ENCODE measurements at regions not wholly inside any gene's neighbourhood (a gene's known extent, or its start where the extent isn't known, plus 50 kb on each side); places are given as distances from the start of the nearest gene placed in this dataset.

DNA sequence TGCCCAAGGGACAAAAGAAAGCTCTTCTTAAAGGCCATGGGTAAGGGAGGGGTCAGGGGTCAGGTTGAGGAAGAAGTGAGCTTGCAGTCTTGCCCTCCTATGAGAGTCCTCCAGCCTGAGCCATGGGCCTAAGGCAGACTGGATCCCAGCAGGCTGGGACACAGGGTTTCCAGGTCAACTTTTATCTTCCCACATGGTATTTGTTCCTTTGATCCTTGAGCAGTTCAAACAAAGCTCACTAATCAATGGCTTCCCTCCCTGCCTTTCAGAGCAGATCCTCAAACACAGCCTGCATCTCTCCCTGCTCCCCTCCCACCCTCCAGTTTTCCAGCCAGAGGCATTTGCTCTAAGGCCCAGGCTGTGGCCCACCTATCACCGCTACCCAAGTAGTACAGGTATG is 589.3 kb downstream of the INSC start:
- H3K27me3 ChIP-seq: no peaks in the 10 kb centered on the region
- no peaks in the 10 kb centered on the region for H3K9me3 ChIP-seq
- no peak for DNase-seq
- no peak overlapping the region for H3K4me3 ChIP-seq
- no peaks in the 10 kb centered on the region for H3K36me3 ChIP-seq
- H3K27ac ChIP-seq: no peak overlapping the region
- intact Hi-C loops (cut with DNase I; ENCODE audit: low total_unique reads): no loop called here
- no peaks in the 10 kb centered on the region for H3K4me1 ChIP-seq
- TF ChIP-seq, protein P1, sequence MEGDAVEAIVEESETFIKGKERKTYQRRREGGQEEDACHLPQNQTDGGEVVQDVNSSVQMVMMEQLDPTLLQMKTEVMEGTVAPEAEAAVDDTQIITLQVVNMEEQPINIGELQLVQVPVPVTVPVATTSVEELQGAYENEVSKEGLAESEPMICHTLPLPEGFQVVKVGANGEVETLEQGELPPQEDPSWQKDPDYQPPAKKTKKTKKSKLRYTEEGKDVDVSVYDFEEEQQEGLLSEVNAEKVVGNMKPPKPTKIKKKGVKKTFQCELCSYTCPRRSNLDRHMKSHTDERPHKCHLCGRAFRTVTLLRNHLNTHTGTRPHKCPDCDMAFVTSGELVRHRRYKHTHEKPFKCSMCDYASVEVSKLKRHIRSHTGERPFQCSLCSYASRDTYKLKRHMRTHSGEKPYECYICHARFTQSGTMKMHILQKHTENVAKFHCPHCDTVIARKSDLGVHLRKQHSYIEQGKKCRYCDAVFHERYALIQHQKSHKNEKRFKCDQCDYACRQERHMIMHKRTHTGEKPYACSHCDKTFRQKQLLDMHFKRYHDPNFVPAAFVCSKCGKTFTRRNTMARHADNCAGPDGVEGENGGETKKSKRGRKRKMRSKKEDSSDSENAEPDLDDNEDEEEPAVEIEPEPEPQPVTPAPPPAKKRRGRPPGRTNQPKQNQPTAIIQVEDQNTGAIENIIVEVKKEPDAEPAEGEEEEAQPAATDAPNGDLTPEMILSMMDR (IDR thresholded peaks at IDR 0.05): no peak
- TF ChIP-seq POLR2A (IDR thresholded peaks at IDR 0.05): no peak

DNA sequence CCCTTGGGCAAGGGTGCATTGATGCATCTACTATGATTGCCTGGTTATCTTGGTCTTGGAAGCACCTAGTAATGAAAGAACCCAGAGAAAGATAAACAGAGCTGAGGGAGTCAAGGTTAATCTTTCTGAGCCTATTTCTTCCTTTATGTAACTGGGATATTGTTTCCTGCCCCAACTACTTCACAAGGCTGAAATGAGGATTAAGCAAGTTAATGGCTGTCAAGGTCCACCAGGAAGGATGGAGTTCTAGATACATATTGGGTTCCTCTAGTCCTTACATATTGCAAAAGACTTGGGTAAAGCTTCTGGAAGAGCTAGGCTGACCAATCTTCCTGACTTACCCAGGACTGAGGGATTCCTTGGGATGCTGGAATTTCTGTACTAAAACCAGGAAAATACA is 589.8 kb downstream of the INSC start:
- no peaks in the 10 kb centered on the region for H3K4me1 ChIP-seq
- TF ChIP-seq, protein P1 (IDR thresholded peaks at IDR 0.05): no peak
- no peak for TF ChIP-seq POLR2A (IDR thresholded peaks at IDR 0.05)
- no peak overlapping the region for H3K4me3 ChIP-seq
- H3K9me3 ChIP-seq: no peaks in the 10 kb centered on the region
- no peaks in the 10 kb centered on the region for H3K27me3 ChIP-seq
- DNase-seq: no peak
- no peak overlapping the region for H3K27ac ChIP-seq
- intact Hi-C loops (cut with DNase I; ENCODE audit: low total_unique reads): no loop called here
- no peaks in the 10 kb centered on the region for H3K36me3 ChIP-seq

DNA sequence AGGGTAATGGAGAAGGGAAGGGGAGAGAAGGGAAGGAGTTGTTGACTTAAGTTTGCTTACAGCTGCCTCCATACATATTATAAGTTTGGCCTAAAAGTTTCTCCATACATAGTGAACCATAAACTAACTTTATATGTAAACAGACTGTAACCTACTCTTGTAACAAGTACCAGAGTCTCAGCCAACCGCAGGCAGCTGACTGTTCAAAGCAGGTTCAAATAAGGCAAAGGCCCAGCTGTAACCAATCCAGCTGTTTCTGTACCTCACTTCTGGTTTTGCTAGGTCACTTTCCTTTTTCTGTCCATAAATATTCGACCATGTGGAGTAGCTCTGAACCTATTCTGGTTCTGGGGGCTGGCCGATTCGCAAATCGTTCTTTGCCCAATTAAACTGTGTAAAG is 591.2 kb downstream of the INSC start:
- no peak for TF ChIP-seq POLR2A (IDR thresholded peaks at IDR 0.05)
- TF ChIP-seq, protein P1 (IDR thresholded peaks at IDR 0.05): no peak
- Histone ChIP-seq H3K4me1 (no peaks in the 10 kb centered on the region), H3K4me3 (no peak overlapping the region), H3K9me3 (no peaks in the 10 kb centered on the region), H3K36me3 (no peaks in the 10 kb centered on the region), H3K27ac (no peak overlapping the region), H3K27me3 (no peaks in the 10 kb centered on the region)
- DNase-seq: no peak
- intact Hi-C loops (cut with DNase I; ENCODE audit: low total_unique reads): no loop called here

DNA sequence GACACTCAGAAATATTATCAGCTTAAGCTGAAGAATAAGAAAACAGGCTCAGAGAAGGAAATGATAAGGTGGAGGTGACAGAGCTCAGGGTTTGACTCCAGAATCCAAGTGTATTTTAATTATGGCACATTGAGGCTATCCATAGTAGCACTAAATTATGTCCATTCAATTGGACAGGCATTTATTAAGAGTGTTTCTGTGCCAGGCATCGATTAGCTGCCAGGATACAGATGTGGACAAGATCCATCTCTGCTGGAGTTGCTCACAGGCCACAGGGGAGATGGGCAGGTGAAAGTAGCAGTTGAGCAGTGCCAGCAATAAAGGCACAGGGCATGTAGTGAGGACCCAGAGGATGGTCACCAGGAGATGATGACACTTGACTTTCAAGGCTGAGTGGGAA is 592.5 kb downstream of the INSC start:
- no peaks in the 10 kb centered on the region for H3K36me3 ChIP-seq
- intact Hi-C loops (cut with DNase I; ENCODE audit: low total_unique reads): no loop called here
- H3K4me3 ChIP-seq: no peak overlapping the region
- no peak overlapping the region for H3K27ac ChIP-seq
- H3K27me3 ChIP-seq: no peaks in the 10 kb centered on the region
- H3K9me3 ChIP-seq: no peaks in the 10 kb centered on the region
- H3K4me1 ChIP-seq: no peaks in the 10 kb centered on the region
- no peak for TF ChIP-seq POLR2A (IDR thresholded peaks at IDR 0.05)
- TF ChIP-seq, protein P1 (IDR thresholded peaks at IDR 0.05): no peak
- no peak for DNase-seq

DNA sequence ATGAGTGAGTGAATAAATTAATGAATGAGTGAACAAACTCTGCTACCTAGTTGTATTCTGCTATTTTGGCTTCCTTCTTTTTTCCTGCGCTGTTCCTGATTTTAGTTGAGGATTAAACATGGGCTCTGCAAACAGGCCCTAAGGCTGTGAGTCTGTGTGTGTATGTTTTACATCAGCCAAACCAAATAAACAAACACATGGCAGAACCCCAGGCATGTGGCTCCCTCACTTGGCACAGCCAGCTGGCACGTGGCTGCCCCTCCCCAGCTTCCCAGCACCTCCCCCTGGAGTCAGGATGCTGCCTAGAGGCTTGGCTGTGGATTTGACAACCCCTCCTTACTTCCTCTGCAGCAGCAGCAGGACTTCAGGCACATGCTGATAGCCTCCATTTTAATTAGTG is 593.2 kb downstream of the INSC start:
- no peaks in the 10 kb centered on the region for H3K4me1 ChIP-seq
- H3K4me3 ChIP-seq: no peak overlapping the region
- no peaks in the 10 kb centered on the region for H3K9me3 ChIP-seq
- no peaks in the 10 kb centered on the region for H3K27me3 ChIP-seq
- intact Hi-C loops (cut with DNase I; ENCODE audit: low total_unique reads): no loop called here
- no peaks in the 10 kb centered on the region for H3K36me3 ChIP-seq
- no peak overlapping the region for H3K27ac ChIP-seq
- DNase-seq: peak in 1 of 2 donors; percentile 24
- no peak for TF ChIP-seq POLR2A (IDR thresholded peaks at IDR 0.05)
- TF ChIP-seq, protein P1 (IDR thresholded peaks at IDR 0.05): no peak

Measured in uterus (tissue), 3 donors.